BJ (cell line): ENCODE measurements at regions not wholly inside any gene's neighbourhood (a gene's known extent, or its start where the extent isn't known, plus 50 kb on each side); places are given as distances from the start of the nearest gene placed in this dataset.

Experiments
- CTCF ChIA-PET: fragments of 350-600 bp; formaldehyde crosslinking; extraction: SDS; loops from one replicate; lab custom pipeline; 2021; ENCODE audit warnings: antibody characterized with exemption, inconsistent platforms; lab: Yijun Ruan, JAX
- POLR2A ChIA-PET: fragments of 300-600 bp; sonication (Branson Sonifier 250); formaldehyde crosslinking; extraction: SDS; loops from one replicate; lab custom pipeline; 2021; ENCODE audit warnings: antibody characterized with exemption; lab: Charles Lee
- DNase-seq: peaks from one replicate; pipeline ENCODE4 v3.0.0-alpha.2; 2011; ENCODE audit warnings: low read depth
- H3K27me3 ChIP-seq: 2 replicates; pipeline ENCODE4 v1.6.0; 2011; ENCODE audit warnings: low read length; ENCODE audit not compliant: control insufficient read depth, insufficient read depth
- H3K36me3 ChIP-seq: 2 replicates; pipeline ENCODE4 v1.5.1; 2011; ENCODE audit warnings: low read length; ENCODE audit not compliant: control insufficient read depth, insufficient read depth
- H3K4me3 ChIP-seq: 2 replicates; pipeline ENCODE4 v1.5.1; 2011; ENCODE audit warnings: low read depth, mild to moderate bottlenecking, control low read depth, low read length
- CTCF ChIP-seq: IDR thresholded peaks from 2 replicates; pipeline ENCODE4 v1.5.1; 2011; ENCODE audit warnings: low read depth, mild to moderate bottlenecking, control low read depth, inconsistent platforms, low read length, moderate library complexity; ENCODE audit not compliant: insufficient read depth

GRCh38 chr5:6176102-6176693 lies 202.1 kb downstream of the MED10 start:
- POLR2A ChIA-PET, result no interaction called here
- no peaks in the 10 kb centered on the region for H3K27me3 ChIP-seq
- CTCF ChIA-PET, result no interaction called here
- H3K36me3 ChIP-seq, result no peaks in the 10 kb centered on the region
- no peak for DNase-seq
- no peak overlapping the region for H3K4me3 ChIP-seq
- TF ChIP-seq CTCF, result no peak

GRCh38 chr5:6175172-6175854 lies 203.0 kb downstream of the MED10 start:
- Histone ChIP-seq H3K27me3 (no peaks in the 10 kb centered on the region), H3K4me3 (no peak overlapping the region), H3K36me3 (no peaks in the 10 kb centered on the region)
- DNase-seq, result no peak
- ChIA-PET POLR2A (no interaction called here), CTCF (no interaction called here)
- no peak for TF ChIP-seq CTCF

GRCh38 chr5:6169660-6170059 lies 208.7 kb downstream of the MED10 start:
- CTCF ChIA-PET, result no interaction called here
- no peak for DNase-seq
- POLR2A ChIA-PET, result no interaction called here
- no peak overlapping the region for H3K4me3 ChIP-seq
- TF ChIP-seq CTCF, result no peak
- H3K36me3 ChIP-seq, result no peaks in the 10 kb centered on the region
- no peaks in the 10 kb centered on the region for H3K27me3 ChIP-seq

GRCh38 chr5:6166698-6167394 lies 211.5 kb downstream of the MED10 start:
- CTCF ChIA-PET, result no interaction called here
- no peak for DNase-seq
- no peak for TF ChIP-seq CTCF
- Histone ChIP-seq H3K27me3 (no peaks in the 10 kb centered on the region), H3K4me3 (no peak overlapping the region), H3K36me3 (no peaks in the 10 kb centered on the region)
- POLR2A ChIA-PET, result no interaction called here

- DNase-seq, result no peak
- Histone ChIP-seq H3K4me3 (no peak overlapping the region), H3K27me3 (no peaks in the 10 kb centered on the region), H3K36me3 (no peaks in the 10 kb centered on the region)
- ChIA-PET POLR2A (no interaction called here), CTCF (no interaction called here)
- no peak for TF ChIP-seq CTCF
These were observed 214.4 kb downstream of the MED10 start for GRCh38 chr5:6163913-6164312.
